ENCODE measurements at regions not wholly inside any gene's neighbourhood (a gene's known extent, or its start where the extent isn't known, plus 50 kb on each side); places are given as distances from the start of the nearest gene placed in this dataset.

GRCh38 chr7:1289666-1290025 lies 57.0 kb downstream of the UNCX start:
- H3K9me3 Mint-ChIP-seq (ENCODE audit: unreplicated experiment): no peaks in the 10 kb centered on the region
- no peak overlapping the region for H3K4me3 Mint-ChIP-seq (ENCODE audit: unreplicated experiment)
- intact Hi-C loops (cut with micrococcal nuclease): no loop called here
- ChIA-PET CTCF (interaction anchor here (0.5 kb wide), 1 partner anchor 11 kb away, joined by 4 read pairs; no protein-coding TSS in a partner anchor), POLR2A (no interaction called here)
- no peak for TF ChIP-seq CTCF (IDR thresholded peaks at IDR 0.05; ENCODE audit: unreplicated experiment)
- no peaks in the 10 kb centered on the region for H3K4me1 Mint-ChIP-seq (ENCODE audit: insufficient read depth, unreplicated experiment)
- no peak overlapping the region for H3K27ac Mint-ChIP-seq (ENCODE audit: low read depth, unreplicated experiment)
- no TSS peak for BruUV-seq (replicated peaks)
- H3K36me3 Mint-ChIP-seq (ENCODE audit: insufficient read depth, unreplicated experiment): no peaks in the 10 kb centered on the region
- no peak for DNase-seq (ENCODE audit: unreplicated experiment)
- H3K27me3 Mint-ChIP-seq (ENCODE audit: insufficient read depth, unreplicated experiment): peaks cover 9% of the 10 kb centered on the region

- TF ChIP-seq CTCF (IDR thresholded peaks at IDR 0.05; ENCODE audit: unreplicated experiment): no peak
- no peak for DNase-seq (ENCODE audit: unreplicated experiment)
- Mint-ChIP-seq H3K4me1 (ENCODE audit: insufficient read depth, unreplicated experiment) (no peaks in the 10 kb centered on the region), H3K36me3 (ENCODE audit: insufficient read depth, unreplicated experiment) (no peaks in the 10 kb centered on the region), H3K4me3 (ENCODE audit: unreplicated experiment) (no peak overlapping the region), H3K27me3 (ENCODE audit: insufficient read depth, unreplicated experiment) (peaks cover 4% of the 10 kb centered on the region), H3K27ac (ENCODE audit: low read depth, unreplicated experiment) (no peak overlapping the region), H3K9me3 (ENCODE audit: unreplicated experiment) (no peaks in the 10 kb centered on the region)
- intact Hi-C loops (cut with micrococcal nuclease): no loop called here
- ChIA-PET POLR2A (no interaction called here), CTCF (interaction anchor here (0.5 kb wide), 1 partner anchor 10 kb away, joined by 4 read pairs; no protein-coding TSS in a partner anchor)
- no TSS peak for BruUV-seq (replicated peaks)
Measured at GRCh38 chr7:1290026-1290678, 57.5 kb downstream of the UNCX start.

GRCh38 chr7:1290679-1291356 lies 58.1 kb downstream of the UNCX start:
- CTCF ChIA-PET: no interaction called here
- BruUV-seq (replicated peaks): no TSS peak
- POLR2A ChIA-PET: no interaction called here

GRCh38 chr7:1291357-1291689 lies 58.7 kb downstream of the UNCX start:
- no TSS peak for BruUV-seq (replicated peaks)
- ChIA-PET POLR2A (no interaction called here), CTCF (no interaction called here)
- Mint-ChIP-seq H3K4me3 (ENCODE audit: unreplicated experiment) (no peak overlapping the region), H3K27ac (ENCODE audit: low read depth, unreplicated experiment) (no peak overlapping the region), H3K27me3 (ENCODE audit: insufficient read depth, unreplicated experiment) (peaks cover under 1% of the 10 kb centered on the region), H3K36me3 (ENCODE audit: insufficient read depth, unreplicated experiment) (no peaks in the 10 kb centered on the region), H3K9me3 (ENCODE audit: unreplicated experiment) (no peaks in the 10 kb centered on the region), H3K4me1 (ENCODE audit: insufficient read depth, unreplicated experiment) (no peaks in the 10 kb centered on the region)
- TF ChIP-seq CTCF (IDR thresholded peaks at IDR 0.05; ENCODE audit: unreplicated experiment): no peak
- DNase-seq (ENCODE audit: unreplicated experiment): no peak
- intact Hi-C loops (cut with micrococcal nuclease): no loop called here

More at GRCh38 chr7:1290679-1291356, 58.1 kb downstream of the UNCX start:
- intact Hi-C loops (cut with micrococcal nuclease): no loop called here
- H3K27me3 Mint-ChIP-seq (ENCODE audit: insufficient read depth, unreplicated experiment): no peaks in the 10 kb centered on the region
- no peak for TF ChIP-seq CTCF (IDR thresholded peaks at IDR 0.05; ENCODE audit: unreplicated experiment)
- H3K36me3 Mint-ChIP-seq (ENCODE audit: insufficient read depth, unreplicated experiment): no peaks in the 10 kb centered on the region
- no peaks in the 10 kb centered on the region for H3K9me3 Mint-ChIP-seq (ENCODE audit: unreplicated experiment)
- no peaks in the 10 kb centered on the region for H3K4me1 Mint-ChIP-seq (ENCODE audit: insufficient read depth, unreplicated experiment)
- H3K4me3 Mint-ChIP-seq (ENCODE audit: unreplicated experiment): no peak overlapping the region
- no peak overlapping the region for H3K27ac Mint-ChIP-seq (ENCODE audit: low read depth, unreplicated experiment)
- DNase-seq (ENCODE audit: unreplicated experiment): no peak
